NT2/D1 (cell line): ENCODE measurements at regions not wholly inside any gene's neighbourhood (a gene's known extent, or its start where the extent isn't known, plus 50 kb on each side); places are given as distances from the start of the nearest gene placed in this dataset.

Source experiments
- DNase-seq: peaks from one replicate; pipeline ENCODE4 v3.0.0-alpha.2; 2011; ENCODE audit warnings: low read depth, low spot score
- H3K27me3 ChIP-seq: 2 replicates; pipeline ENCODE4 v1.6.0; 2011; ENCODE audit warnings: mild to moderate bottlenecking; ENCODE audit not compliant: insufficient read length, insufficient read depth
- H3K36me3 ChIP-seq: 2 replicates; pipeline ENCODE4 v1.6.1; 2011; ENCODE audit warnings: mild to moderate bottlenecking, low read length, mixed read lengths; ENCODE audit not compliant: insufficient read depth, insufficient read length
- H3K4me1 ChIP-seq: 2 replicates; pipeline ENCODE4 v1.5.1; 2011; ENCODE audit not compliant: insufficient read depth, insufficient read length
- H3K4me3 ChIP-seq: 2 replicates; pipeline ENCODE4 v1.5.1; 2011; ENCODE audit warnings: low read depth; ENCODE audit not compliant: insufficient read length
- H3K9ac ChIP-seq: 2 replicates; pipeline ENCODE4 v1.6.0; 2011; ENCODE audit warnings: low read depth; ENCODE audit not compliant: insufficient read length
- H3K9me3 ChIP-seq: 2 replicates; pipeline ENCODE4 v1.5.1; 2011; ENCODE audit warnings: mild to moderate bottlenecking, low read length; ENCODE audit not compliant: insufficient read depth
- SUZ12 ChIP-seq: IDR thresholded peaks from 2 replicates; pipeline ENCODE4 v1.6.1; 2011; ENCODE audit not compliant: insufficient read length, insufficient read depth; ENCODE audit errors: extremely low read depth
- YY1 ChIP-seq: IDR thresholded peaks from 2 replicates; pipeline ENCODE4 v1.6.1; 2011; ENCODE audit not compliant: insufficient read length, insufficient read depth
- ZNF274 ChIP-seq: IDR thresholded peaks from 2 replicates; pipeline ENCODE4 v1.6.1; 2011; ENCODE audit warnings: mild to moderate bottlenecking, low read depth, low read length

DNA sequence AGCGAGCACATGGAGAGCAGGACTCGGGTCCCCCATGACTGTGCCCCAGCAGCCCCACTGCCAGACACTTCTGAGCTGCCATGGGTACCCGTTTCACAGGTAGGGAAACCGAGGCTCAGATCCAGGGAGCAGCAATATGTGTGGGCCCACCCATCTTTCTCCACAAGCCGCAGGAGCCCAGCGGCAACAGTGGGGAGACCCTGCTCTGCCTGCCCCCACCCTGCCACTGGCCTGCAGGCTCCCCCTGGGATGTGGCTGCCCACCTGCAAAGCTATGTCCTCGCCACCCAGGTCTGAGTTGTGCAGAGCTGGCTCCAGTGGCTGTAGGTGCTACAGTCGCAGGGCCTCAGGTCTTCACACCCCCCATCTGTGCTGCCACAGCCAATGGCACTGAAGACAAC, 50.6 kb upstream of the C1QTNF9B start:
- Histone ChIP-seq H3K27me3 (no peaks in the 10 kb centered on the region), H3K9ac (no peak overlapping the region), H3K4me1 (no peaks in the 10 kb centered on the region), H3K4me3 (no peak overlapping the region), H3K36me3 (no peaks in the 10 kb centered on the region), H3K9me3 (peaks cover 5% of the 10 kb centered on the region; the same call in 1 of the 2 replicates)
- no peak for DNase-seq
- TF ChIP-seq ZNF274 (no peak), SUZ12 (no peak), YY1 (no peak)

DNA sequence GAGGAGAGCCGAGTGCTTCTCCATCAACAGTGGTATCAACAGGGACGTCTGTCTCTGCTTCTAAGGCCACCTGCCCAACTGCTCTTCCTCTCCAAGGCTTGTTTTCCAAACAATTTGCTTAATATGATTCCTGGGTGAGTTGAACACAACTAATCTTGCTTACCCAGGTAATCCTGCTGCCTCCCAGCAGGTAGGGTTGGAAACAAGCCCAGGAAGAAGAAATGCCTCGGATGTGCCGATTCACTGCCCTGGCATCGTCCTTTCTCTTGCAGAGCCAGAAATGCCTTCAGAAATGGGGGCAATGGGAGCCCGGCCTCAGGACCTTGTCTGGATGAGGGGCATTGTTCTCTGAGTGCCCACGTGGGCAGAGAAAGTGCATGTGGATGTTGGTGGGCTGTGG, 51.9 kb upstream of the C1QTNF9B start:
- H3K9ac ChIP-seq = no peak overlapping the region
- H3K36me3 ChIP-seq = no peaks in the 10 kb centered on the region
- no peak overlapping the region for H3K4me3 ChIP-seq
- no peaks in the 10 kb centered on the region for H3K27me3 ChIP-seq
- no peak for DNase-seq
- H3K4me1 ChIP-seq = no peaks in the 10 kb centered on the region
- H3K9me3 ChIP-seq = peaks cover 19% of the 10 kb centered on the region; the same call in 1 of the 2 replicates
- TF ChIP-seq ZNF274 (no peak), SUZ12 (no peak), YY1 (no peak)

DNA sequence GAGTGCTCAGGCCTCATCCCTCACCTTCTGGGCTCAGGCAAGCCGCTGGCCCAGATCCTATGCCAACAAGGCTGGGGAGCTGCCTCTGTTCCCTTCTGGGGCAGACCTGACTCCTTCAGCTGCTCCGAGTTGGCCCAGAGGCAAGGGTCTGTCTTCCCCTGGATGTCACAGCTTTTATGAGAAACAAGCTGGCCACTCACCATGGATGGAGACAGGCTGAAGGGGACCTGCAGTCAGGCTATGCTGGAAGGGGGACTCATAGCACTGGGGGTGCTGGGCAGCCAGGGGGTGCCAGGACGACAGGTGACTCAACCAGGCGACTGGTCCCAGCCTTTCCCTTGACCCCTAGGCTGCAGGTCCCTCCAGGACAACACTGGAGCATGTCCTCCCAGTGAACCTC, 52.4 kb upstream of the C1QTNF9B start:
- no peak for TF ChIP-seq YY1
- TF ChIP-seq SUZ12 = no peak
- no peak for TF ChIP-seq ZNF274
- Histone ChIP-seq H3K36me3 (no peaks in the 10 kb centered on the region), H3K4me1 (no peaks in the 10 kb centered on the region), H3K9me3 (peaks cover 24% of the 10 kb centered on the region; the same call in 1 of the 2 replicates), H3K27me3 (no peaks in the 10 kb centered on the region), H3K4me3 (no peak overlapping the region), H3K9ac (no peak overlapping the region)
- no peak for DNase-seq

DNA sequence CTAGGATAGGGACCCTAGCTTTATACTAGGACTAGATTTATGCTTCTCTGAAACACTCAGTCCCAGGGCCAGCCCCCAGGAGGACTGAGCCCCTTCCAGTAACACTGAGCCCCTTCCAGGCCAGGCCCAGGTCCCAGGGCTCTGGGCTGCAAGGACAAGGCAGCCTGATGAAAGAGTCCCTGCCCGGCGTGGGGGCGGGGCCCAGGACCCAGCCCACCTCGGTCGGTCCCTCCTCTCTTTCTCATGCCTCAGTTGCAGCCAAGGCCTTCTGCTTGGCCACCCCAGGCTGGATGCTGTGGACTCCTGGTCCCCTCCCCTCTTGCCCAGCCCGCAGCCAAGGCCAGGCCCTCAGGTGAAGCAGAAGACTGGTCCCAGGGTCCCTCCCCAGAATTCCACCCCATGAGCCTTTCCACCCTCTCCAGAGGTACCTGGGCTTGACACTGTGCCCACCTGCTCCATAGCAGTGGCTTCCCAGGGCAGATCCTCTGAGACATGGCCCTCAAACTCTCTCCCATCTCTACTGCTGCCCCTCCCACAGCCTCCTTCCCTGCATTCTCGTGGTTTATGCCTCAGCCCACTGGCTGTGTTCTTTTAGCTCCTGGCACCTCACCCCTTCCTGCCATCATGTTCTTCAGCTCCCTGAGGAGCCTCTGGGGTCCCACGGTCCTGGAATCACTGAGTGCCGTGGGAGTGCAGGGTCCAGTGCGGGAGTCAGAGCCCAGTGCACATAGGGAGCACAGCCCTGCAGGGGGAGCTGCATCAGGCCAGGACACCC, 53.6 kb upstream of the C1QTNF9B start:
- Histone ChIP-seq H3K4me1 (no peaks in the 10 kb centered on the region), H3K27me3 (no peaks in the 10 kb centered on the region), H3K9me3 (peaks cover 29% of the 10 kb centered on the region; the same call in 1 of the 2 replicates), H3K36me3 (no peaks in the 10 kb centered on the region), H3K4me3 (no peak overlapping the region), H3K9ac (no peak overlapping the region)
- TF ChIP-seq ZNF274 (no peak), SUZ12 (no peak), YY1 (no peak)
- DNase-seq = no peak

DNA sequence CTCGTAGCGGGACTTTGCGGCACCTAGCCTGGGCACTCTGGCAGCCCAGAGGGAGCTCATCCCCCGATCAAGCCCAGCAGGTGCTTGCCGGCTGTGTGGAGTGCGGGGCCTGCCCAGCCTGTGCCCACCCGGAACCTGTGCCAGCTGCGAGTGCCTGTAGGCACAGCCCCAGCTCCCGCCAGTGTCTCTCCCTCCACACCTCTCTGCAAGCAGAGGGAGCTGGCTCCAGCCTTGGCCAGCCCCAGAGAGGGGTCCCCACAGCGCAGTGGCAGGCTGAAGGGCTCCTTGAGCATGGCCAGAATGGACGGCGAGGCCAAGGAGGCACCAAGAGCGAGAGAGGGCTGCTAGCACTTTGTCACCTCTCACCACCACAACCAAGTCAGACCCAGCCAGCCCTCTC, 55.5 kb upstream of the C1QTNF9B start:
- peaks cover 29% of the 10 kb centered on the region; the same call in 1 of the 2 replicates for H3K9me3 ChIP-seq
- no peak overlapping the region for H3K4me3 ChIP-seq
- no peak for TF ChIP-seq SUZ12
- no peak for TF ChIP-seq ZNF274
- no peak for TF ChIP-seq YY1
- DNase-seq = no peak
- H3K27me3 ChIP-seq = no peaks in the 10 kb centered on the region
- no peaks in the 10 kb centered on the region for H3K36me3 ChIP-seq
- no peaks in the 10 kb centered on the region for H3K4me1 ChIP-seq
- no peak overlapping the region for H3K9ac ChIP-seq

DNA sequence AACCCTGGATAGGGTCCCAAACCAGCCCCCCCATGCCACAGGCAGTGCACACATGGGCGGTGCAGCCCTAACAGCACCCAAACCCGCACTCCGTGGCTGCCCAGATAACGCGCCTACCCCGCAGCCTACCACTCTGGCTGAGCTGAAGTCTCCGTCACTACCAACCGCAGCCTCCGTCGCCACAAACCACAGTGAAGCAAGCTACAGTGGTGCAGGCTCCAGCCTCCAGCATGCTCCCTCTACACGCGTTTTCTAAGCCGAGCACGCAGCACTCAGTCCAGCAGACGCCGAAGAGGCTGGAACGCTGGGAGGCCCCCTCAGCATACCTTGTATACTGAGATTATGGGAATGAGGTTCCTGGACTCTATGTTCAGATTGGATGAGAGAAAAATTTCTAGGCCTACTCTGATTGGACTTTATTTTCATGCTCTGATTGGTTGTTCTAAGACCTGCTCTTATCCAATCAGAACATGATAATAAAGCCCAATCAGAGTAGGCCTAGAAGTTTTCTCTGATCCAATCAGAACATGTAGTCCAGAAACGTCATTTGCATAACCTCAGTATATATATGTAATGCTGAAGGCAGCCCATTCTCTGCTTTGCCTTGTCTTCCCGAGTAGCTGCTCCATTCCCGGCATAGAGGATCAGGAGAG, 56.7 kb upstream of the C1QTNF9B start:
- DNase-seq = no peak

DNA sequence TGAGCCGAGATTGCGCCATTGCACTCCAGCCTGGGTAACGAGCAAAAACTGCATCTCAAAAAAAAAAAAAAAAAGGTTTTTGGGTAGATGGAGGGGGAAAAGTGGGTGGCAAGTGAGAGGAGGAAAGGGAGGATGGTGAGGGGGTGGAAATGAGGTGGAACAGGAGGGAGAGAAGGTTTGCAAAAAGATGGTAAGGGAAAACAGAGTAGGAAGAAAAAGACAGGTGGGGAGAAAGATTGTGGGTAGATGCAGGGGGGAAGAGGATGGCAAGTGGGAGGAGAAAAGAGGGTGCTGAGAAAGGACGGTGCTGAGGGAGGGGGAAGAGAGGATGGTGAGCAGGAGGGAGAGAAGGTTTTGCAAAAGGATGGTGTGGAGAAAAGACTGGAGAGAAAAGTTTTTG, 57.8 kb upstream of the C1QTNF9B start:
- Histone ChIP-seq H3K27me3 (no peaks in the 10 kb centered on the region), H3K4me3 (no peak overlapping the region), H3K4me1 (no peaks in the 10 kb centered on the region), H3K9me3 (peaks cover 29% of the 10 kb centered on the region; the same call in 1 of the 2 replicates), H3K36me3 (no peaks in the 10 kb centered on the region), H3K9ac (no peak overlapping the region)
- TF ChIP-seq ZNF274 = no peak
- no peak for TF ChIP-seq YY1
- no peak for TF ChIP-seq SUZ12
- no peak for DNase-seq

More for the DNA sequence above, 56.7 kb upstream of the C1QTNF9B start:
- Histone ChIP-seq H3K36me3 (no peaks in the 10 kb centered on the region), H3K27me3 (no peaks in the 10 kb centered on the region), H3K4me1 (no peaks in the 10 kb centered on the region), H3K9ac (no peak overlapping the region), H3K9me3 (peaks cover 29% of the 10 kb centered on the region; the same call in 1 of the 2 replicates), H3K4me3 (no peak overlapping the region)
- TF ChIP-seq ZNF274 (no peak), SUZ12 (no peak), YY1 (no peak)
